ENCODE measurements at regions not wholly inside any gene's neighbourhood (a gene's known extent, or its start where the extent isn't known, plus 50 kb on each side); places are given as distances from the start of the nearest gene placed in this dataset.

- no peak for TF ChIP-seq POLR2AphosphoS5 (IDR thresholded peaks at IDR 0.05; ENCODE audit: insufficient read depth, low read depth, low read length)
- TF ChIP-seq POLR2A (IDR thresholded peaks at IDR 0.05; ENCODE audit: low read depth, low read length), result no peak
- no peak for TF ChIP-seq EZH2 (IDR thresholded peaks at IDR 0.05; ENCODE audit: borderline replicate concordance, low read depth, low read length, severe bottlenecking)
- no peak for TF ChIP-seq CTCF (IDR thresholded peaks at IDR 0.05; ENCODE audit: extremely low read depth in 1 of 2, insufficient read depth in 1 of 2, low read depth in 1 of 2, low read length in 2 of 2)
- no peak for TF ChIP-seq JUN (IDR thresholded peaks at IDR 0.05; ENCODE audit: borderline replicate concordance, insufficient read depth, insufficient read length, low read depth)
- no peak for TF ChIP-seq MAX (IDR thresholded peaks at IDR 0.05; ENCODE audit: insufficient read depth, insufficient read length)
- no peak for TF ChIP-seq GATA2 (IDR thresholded peaks at IDR 0.05; ENCODE audit: insufficient read depth, insufficient read length, low read depth, low read length)
- TF ChIP-seq MYC (IDR thresholded peaks at IDR 0.05; ENCODE audit: low read depth, low read length), result no peak
- TF ChIP-seq FOS (IDR thresholded peaks at IDR 0.05; ENCODE audit: borderline replicate concordance, insufficient read depth, low read length), result no peak
Observed at GRCh38 chr6:61606500-61606899, 679.5 kb downstream of the KHDRBS2 start.
